GF-D8 (cell line): ENCODE measurements at regions not wholly inside any gene's neighbourhood (a gene's known extent, or its start where the extent isn't known, plus 50 kb on each side); places are given as distances from the start of the nearest gene placed in this dataset.
"Not testable (repeated sequence)": the region's sequence is repeated elsewhere in the genome, so short reads cannot be mapped to it uniquely, and the experiment has no call there.

Source experiments
- DNase-seq: peaks from one replicate; lab custom pipeline; 2025; lab: John Stamatoyannopoulos, UW

DNA sequence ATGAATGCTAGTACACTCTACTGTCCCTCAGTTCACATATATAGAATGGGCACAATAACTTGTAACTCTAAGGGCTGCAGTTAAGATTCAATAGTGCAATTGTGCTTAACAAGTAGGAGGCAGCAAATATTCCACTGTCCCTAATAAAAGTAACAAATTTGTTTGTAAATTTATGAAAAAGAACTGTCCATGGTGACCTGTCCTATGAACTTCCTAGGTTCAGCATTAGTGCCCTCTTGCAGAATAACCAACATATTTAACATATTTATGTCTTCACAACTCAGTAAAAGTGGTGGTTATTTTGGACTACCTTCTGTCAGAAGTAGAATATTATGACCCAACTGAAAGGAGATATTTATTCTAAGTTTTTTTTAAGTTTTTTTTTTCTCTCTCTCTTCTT, 327.8 kb downstream of the CENPW start:
- DNase-seq = no peak

DNA sequence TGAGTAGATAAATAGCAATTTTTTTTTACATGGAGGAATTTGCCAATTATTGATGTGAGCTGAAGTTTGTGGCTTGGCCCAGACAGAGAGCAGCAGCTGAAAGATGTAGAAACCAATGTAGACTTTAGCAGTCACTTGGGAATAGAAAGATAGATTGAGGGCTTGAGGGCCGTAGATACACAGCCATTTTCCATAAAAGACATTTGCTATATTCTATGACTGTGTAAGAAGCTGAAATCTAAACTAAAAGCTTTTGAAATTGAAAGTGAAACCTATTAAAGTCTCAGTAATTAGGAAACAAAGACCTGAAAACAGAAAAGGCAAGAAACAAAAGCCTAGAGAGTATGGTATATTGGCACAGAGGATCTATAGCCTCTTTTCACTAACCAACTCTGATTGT, 332.7 kb downstream of the CENPW start:
- DNase-seq = no peak

DNA sequence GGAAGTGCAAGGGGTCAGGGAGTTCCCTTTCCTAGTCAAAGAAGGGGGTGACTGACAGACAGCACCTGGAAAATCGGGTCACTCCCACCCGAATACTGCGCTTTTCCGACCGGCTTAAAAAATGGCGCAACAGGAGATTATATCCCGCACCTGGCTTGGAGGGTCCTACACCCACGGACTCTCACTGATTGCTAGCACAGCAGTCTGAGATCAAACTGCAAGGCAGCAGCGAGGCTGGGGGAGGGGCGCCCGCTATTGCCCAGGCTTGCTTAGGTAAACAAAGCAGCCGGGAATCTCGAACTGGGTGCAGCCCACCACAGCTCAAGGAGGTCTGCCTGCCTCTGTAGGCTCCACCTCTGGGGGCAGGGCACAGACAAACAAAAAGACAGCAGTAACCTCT, 333.8 kb downstream of the CENPW start:
- not testable (repeated sequence) for DNase-seq

DNA sequence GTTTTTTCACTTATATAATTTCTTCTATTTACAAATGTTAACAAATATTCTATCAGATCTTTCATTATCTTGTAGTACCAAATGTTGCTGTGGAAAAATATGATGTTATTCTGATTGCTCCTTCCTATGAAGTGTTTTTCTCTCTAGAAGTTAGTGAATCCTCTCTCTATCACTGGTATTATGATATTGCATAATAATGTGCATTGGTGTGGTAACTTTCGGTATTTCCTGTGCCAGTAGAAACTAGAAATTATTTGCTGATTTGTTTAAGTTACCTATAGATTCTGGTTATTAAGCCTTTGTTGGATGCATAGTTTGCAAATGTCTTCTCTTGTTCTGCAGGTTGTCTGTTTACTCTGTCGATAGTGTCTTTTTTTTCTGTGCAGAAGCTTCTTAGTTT, 342.5 kb downstream of the CENPW start:
- no peak for DNase-seq

DNA sequence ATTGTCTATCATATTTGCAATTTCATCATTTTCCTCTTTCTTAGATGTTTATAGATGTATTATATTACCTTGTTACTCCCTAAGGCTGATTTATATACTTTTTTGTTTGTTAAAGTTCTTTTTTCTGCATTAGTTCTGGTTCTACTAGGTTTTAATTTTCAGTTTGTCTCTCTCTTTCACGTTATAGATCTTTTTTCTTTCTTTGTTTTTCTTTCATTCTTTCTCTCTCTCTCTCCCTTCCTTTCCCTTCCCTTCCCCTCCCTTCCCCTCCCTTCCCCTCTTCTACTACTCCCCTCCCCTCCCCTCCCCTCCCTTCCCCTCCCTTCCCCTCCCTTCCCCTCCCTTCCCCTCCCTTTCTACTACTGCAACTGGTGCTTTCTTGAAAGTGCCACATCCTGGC, 345.3 kb downstream of the CENPW start:
- DNase-seq = no peak

DNA sequence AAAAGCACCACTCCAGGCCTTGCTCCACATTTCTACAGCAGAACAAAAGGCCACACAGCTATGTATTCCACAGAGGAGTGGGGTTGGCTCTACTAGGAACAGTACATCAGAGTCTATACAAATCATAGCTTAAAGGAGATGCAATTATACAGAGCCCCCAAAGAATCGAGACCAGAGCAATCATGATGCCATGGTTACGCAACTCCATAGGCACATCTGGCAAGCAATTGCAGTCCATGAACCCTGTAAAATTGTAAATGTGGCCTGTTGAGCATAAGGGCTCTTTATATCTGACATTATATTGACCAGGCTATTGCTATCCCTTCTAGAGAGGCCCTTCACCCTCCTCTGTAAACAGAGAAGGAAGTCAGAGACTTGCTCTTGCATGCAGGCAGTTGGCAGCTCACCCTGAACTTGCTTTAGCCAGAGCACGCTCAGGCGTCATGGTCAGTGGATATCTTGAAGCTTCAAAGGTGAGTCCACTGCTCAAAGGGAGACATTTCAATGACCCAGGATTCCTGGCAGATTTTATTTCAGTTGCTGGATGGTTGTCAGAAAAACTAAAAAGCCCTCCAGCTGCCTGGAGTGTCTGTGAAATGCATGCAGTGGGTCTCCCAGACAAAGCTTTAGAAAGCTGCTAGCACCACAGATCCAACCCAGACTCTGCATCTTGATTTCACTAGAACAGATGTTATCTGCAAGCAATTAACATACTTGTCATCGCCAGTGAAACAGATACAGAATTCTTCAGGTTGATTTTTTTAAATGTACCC, 357.2 kb downstream of the CENPW start:
- DNase-seq = no peak

DNA sequence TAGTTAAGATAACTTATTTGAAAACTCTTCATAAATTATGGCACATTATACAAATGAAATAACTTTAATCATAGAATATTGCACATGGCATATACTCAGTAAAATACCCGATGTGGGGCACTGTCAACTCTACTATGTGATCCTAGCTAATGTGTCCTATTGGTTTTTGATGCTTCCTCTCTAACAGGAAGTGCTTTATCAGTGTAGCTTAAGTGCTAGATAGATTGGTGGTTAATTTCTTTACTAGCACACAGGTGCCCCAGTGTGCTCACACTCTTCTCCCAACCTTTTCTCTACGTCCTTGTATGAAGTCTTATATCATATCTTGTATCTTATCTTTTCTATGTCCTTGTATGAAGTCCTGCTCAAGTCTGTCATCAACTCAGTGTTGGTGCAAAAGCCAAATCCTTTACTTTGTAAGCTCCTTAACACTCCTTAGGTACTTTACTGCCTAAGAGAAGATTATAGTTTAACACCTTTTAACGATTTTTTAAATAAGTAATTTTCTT, 358.9 kb downstream of the CENPW start:
- no peak for DNase-seq

DNA sequence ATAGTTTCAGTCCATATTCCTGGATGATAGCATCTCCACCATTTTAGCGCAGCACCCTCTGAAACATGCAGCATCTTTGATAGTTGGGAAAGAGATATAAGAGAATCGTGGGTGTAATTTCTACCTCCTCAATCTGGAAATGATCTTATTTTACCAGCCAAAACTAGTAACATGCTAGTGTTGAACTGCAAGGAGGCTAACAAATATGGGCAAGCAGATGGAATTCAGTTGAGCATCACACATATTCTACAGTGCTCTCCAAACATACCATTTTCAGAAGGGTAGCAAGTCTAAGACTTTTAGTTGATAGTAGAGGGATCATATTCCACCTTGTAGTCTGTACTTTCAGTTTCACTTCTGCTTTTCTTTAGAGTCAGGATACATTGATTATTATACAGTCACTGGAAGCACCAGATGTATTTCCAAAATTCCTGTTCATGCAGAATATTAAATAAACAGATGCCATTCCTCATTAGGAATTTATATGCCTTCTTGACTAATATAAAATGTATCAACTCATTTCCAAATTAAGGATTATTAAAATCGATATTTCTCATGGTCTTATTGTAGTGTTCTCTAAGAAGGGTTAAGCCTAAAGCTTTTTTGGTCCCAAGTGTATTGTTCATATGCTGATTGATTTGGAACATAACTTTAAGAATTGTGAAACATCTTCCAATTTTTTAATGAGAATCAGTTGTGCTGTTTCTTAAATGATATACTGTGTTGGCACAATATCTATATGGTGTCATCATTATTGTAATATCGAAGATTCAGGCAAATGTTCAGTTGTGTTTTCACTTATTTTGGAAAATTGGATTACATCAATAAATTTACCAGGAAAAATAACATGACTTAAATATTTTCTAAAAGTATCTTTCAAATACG, 362.0 kb downstream of the CENPW start:
- DNase-seq = no peak

DNA sequence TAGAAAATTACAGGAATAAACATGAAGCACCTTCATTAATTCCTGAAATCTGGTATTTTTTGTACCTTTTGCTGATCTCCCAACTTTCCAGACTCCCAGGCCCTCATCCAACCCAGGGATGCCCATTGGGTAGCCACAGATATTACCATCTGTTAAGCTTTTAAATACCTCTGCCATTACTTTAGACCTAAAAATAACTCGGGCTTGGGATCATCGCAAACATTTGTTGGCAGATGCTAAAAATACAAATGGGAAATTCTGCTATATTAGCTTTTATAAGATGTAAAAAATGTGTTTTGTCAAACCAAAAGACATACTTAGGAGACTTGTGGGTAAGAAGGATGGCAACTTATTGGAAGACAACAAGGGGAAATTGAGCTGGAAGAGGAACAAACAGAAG, 376.1 kb downstream of the CENPW start:
- DNase-seq = no peak

DNA sequence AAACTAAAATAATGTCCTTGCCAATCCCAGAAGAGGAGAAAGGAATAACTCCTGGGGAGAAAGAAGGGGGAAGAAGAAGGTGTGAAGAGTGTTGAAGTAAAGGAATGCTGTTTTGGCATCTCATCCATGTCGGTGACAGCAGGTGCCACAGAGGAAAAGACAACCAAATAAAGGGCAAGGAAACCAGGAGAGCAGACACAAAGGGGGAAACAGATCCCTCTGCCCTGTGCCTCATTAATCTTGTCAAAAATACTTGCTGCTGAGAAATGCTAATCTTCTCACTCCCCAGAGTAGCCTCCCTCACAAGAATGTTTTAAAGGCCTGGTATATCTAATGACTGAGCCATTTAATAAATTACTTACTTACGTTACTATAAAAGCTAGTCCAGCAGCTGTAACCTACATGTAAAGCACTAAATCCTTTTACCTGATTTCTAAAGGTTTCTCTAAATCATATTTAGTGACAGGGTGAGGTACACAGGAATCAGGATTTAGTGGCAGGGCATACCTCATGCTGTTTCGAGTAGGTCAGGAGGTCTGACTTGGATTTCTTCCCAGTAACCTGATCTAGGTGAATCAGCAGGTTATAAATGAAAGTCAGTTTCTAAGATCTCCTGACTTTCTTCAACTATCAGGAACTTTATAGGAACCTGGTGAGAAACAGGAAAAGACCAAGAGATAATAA, 377.1 kb downstream of the CENPW start:
- no peak for DNase-seq

DNA sequence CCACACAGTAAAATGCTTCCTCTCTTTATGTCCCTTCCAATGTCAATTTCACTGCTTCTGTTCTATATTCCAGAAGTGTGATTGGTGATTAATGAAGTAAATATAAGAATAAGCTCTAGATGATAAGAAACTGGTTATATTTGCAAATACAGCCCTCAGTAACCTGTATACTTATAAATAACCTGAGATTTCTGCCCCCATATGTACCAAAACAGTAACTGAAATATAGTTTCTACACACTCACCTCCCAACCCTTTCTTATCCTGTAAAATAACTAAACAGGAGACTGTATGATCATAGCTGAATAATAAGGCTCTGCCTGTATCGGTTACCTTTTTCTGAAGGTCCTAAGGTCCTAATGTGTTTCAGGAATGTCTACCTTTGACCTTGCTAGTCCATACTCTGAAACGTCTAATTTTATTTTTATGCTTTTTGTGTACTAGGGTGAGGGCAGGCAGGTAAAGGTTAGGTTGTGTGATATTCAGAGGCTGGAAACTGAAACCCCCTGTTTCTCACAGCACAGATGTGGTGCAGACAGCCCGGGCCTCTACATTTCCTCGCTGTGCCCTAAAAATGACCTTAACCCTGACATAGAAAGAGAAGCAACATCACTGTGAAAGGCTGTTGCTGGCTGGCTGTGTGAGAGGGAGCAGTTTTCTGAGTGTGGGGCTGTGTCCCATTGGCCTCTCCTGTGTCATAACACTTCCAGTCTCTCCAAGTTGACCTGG, 378.8 kb downstream of the CENPW start:
- no peak for DNase-seq

DNA sequence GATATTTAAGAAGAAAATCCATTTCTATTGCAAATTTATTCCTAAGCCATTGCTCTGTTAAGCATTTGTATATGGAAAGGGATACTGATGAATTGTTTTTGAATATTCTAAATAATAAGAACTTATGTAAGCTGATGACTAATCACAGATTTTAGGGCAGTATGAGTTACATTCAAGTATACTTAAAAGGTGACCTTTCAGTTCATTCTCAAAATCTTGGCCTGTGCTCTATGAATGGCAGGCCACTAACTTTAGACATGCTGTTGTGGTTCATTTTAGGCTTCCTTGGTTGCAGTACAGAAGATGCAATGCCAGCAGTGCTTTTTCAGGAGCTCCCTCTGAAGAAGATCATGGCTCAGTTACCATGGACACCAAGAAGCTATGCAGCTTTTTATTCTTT, 380.4 kb downstream of the CENPW start:
- no peak for DNase-seq

DNA sequence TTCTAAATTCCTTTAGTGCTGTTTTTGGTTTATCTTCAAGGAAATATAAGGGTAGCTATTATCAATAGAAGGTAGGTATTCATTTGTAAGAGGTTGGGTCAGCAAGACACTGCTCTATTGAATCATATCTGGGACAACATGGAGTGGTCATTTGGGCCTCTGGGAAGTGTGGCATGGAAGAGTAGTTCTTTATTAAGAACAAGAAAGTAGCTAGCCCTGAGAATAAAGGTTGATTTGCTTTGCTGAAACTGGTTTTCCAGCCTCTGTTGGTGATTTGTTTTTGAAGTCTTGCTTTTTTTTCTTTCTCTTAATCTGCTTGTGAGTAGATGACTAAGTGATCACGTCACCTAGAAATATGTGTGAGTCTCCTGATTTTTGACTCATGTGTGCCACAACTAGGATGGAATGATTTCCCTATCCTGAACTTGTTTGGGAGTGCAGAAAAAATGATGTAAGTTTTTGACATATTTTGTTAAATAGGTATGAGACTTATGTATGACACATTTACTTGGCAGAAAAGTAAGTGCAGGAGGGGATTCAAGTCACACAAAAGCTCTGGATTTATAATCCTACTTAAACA, 381.8 kb downstream of the CENPW start:
- DNase-seq = no peak

DNA sequence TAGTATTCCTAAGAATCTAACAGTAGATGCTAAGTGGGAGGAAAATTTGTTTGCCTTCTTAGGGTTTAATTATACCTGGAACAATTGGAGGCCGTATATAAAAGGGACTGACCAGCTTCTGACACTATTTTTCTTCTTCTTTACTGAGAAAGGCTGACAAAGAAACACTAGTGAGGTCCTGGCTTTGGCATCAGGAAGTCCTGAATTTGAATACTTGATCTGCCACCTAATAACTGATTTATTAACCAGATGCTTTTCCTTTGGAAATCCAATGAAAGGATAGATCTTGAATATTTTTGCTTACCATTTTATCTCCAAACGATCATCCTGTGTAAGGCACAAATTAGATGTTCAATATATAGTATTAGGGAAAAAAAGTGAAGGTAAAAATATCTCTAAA, 382.5 kb downstream of the CENPW start:
- no peak for DNase-seq

DNA sequence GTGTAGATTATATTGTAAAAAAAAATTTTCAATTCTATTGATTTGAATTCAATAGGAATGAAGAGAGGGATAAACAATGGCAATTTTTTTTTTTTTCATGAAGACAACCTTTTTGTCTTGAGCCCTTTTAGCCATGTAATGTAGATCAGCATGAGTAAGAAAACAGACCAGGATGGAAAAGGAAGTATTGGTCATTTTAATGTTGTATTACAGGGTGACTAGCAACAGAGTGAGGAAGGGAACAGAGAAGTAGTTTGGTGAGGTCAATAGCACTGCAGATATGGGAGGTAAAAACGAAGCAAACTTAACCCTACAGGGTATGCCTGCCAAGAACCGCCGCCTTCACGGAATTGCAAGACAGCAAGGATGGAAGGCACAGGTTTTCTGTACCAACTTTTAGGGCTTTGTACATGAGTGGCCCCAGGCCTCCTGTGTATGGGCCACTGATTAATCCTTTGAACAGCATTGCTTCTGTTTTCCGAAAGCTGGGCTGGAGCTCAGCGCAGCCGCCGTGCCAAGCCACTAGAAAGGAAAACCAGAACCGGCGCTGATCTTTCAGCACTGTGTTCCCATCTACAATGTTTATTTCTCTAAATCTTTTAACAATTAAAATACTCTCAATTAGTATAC, 383.7 kb downstream of the CENPW start:
- no peak for DNase-seq

DNA sequence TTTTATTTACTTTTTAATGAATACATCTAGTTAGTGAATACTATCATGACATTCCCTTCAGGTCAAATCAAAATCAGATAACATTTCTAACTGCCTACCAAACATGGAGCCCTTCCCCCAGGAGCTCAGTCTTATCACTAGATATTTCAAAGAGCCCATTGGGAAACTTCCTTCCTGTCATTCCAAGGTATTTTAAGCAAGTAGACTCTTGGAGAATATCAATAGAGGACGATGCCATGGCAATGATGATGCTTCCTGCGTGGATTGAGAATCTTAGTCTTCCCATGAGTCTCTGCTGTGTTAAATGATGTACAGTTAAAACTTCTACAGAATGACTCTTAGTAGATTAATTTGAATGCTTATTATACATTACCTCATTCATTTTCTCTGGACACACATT, 384.9 kb downstream of the CENPW start:
- no peak for DNase-seq

DNA sequence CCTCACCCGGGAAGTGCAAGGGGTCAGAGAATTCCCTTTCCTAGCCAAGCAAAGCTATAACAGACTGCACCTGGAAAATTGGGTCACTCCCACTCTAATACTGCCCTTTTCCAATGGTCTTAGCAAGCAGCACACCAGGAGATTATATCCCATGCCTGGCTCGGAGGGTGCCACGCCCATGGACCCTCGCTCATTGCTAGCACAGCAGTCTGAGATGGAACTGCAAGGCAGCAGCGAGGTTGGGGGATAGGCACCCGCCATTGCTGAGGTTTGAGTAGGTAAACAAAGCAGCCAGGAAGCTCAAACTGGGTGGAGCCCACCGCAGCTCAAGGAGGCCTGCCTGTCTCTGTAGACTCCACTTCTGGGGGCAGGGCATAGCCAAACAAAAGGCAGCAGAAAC, 386.5 kb downstream of the CENPW start:
- not testable (repeated sequence) for DNase-seq

DNA sequence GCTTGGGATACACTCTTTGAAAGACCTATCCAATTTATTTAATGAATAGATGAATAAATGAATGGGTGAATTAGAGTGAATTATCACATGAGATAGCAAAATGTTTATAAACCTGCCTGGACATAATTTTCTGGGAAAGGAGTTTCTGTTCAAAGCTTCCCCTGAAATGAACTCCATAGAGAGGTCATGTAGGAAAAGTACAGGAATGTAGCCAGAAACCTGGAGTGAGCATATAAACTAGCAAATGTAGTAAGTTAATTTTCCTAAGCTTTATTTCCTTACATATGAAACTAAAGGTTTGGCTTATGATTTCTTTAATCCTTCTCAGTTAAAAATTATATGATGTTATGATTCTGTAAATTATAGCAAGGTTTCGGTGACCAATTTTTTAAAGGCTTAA, 380.3 kb upstream of the RSPO3 start:
- DNase-seq = no peak

DNA sequence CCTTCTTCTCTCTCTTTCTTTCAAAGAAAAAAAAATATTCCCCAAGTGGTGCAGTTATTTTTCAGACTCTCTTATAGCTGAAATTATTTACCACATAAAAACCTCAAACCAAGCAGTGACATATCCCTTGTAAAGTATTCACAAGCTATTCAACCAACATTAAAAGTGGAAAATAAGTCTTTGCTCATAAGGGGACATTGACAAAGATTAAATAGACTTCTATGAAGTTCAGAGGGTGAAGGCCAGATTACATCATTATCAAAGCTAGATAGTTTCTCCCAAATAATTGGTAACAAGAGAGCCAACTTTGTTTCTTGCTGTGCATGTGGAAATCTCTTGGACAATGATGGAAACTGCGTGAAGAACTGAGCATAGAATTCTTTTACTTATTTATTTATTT, 379.8 kb upstream of the RSPO3 start:
- DNase-seq = no peak

DNA sequence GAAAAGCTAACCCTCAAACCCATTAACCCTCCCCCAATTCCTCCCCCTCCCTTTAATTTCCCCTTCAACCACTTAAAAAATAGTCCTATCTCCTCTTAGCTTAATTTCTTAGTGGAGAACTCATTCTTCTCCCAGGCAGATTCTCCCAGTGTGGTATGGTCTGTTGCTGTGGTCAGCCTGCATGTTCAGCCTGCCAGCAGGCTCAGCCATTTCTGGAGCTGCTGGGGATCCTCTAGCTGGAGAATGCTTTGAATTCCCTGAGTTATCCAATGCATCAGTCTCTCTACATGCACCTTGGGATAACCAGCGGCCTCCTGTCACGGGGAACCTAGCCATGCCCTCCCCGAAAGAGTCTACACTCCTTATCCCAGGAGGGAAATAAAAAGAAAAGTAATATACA, 375.4 kb upstream of the RSPO3 start:
- no peak for DNase-seq
